NCI-H774 (cell line): ENCODE measurements at regions not wholly inside any gene's neighbourhood (a gene's known extent, or its start where the extent isn't known, plus 50 kb on each side); places are given as distances from the start of the nearest gene placed in this dataset.
"Not testable (repeated sequence)": the region's sequence is repeated elsewhere in the genome, so short reads cannot be mapped to it uniquely, and the experiment has no call there.

Experiments used
- DNase-seq: peaks from one replicate; lab custom pipeline; 2025; lab: John Stamatoyannopoulos, UW

- DNase-seq = no peak
Observed at GRCh38 chr19:29012457-29012856, 200.5 kb downstream of the UQCRFS1 start.

GRCh38 chr19:29010276-29010675, 202.7 kb downstream of the UQCRFS1 start:
- DNase-seq = no peak

GRCh38 chr19:29006057-29006735, 206.8 kb downstream of the UQCRFS1 start:
- DNase-seq = no peak

- no peak for DNase-seq
Observed at GRCh38 chr19:29004796-29005195, 208.2 kb downstream of the UQCRFS1 start.

GRCh38 chr19:29003641-29004409, 209.1 kb downstream of the UQCRFS1 start:
- no peak for DNase-seq

GRCh38 chr19:29002336-29002735, 210.6 kb downstream of the UQCRFS1 start:
- DNase-seq = no peak

- DNase-seq = no peak
Observed at GRCh38 chr19:29001597-29002245, 211.2 kb downstream of the UQCRFS1 start.

- DNase-seq = no peak
Observed at GRCh38 chr19:29001141-29001581, 211.8 kb downstream of the UQCRFS1 start.

GRCh38 chr19:28999724-29000433, 213.1 kb downstream of the UQCRFS1 start:
- no peak for DNase-seq

- DNase-seq = no peak
Observed at GRCh38 chr19:28998974-28999373, 214.0 kb downstream of the UQCRFS1 start.

GRCh38 chr19:28997866-28998265, 215.1 kb downstream of the UQCRFS1 start:
- DNase-seq = not testable (repeated sequence)

- DNase-seq = no peak
Observed at GRCh38 chr19:28990522-28990921, 222.4 kb downstream of the UQCRFS1 start.

GRCh38 chr19:28989739-28990138, 223.2 kb downstream of the UQCRFS1 start:
- DNase-seq = no peak

GRCh38 chr19:28988066-28988465, 224.9 kb downstream of the UQCRFS1 start:
- no peak for DNase-seq

- DNase-seq = no peak
Observed at GRCh38 chr19:28987177-28987576, 225.8 kb downstream of the UQCRFS1 start.

GRCh38 chr19:28985201-28985600, 227.8 kb downstream of the UQCRFS1 start:
- DNase-seq = no peak

- no peak for DNase-seq
Observed at GRCh38 chr19:28984315-28984714, 228.6 kb downstream of the UQCRFS1 start.

GRCh38 chr19:28983430-28983829, 229.5 kb downstream of the UQCRFS1 start:
- DNase-seq = no peak

GRCh38 chr19:28981994-28982393, 231.0 kb downstream of the UQCRFS1 start:
- no peak for DNase-seq

GRCh38 chr19:28981518-28981917, 231.4 kb downstream of the UQCRFS1 start:
- DNase-seq = no peak

- DNase-seq = no peak
Observed at GRCh38 chr19:28980236-28980868, 232.6 kb downstream of the UQCRFS1 start.

- no peak for DNase-seq
Observed at GRCh38 chr19:28977826-28978225, 235.1 kb downstream of the UQCRFS1 start.
